HG02973 (cell line): ENCODE measurements at regions not wholly inside any gene's neighbourhood (a gene's known extent, or its start where the extent isn't known, plus 50 kb on each side); places are given as distances from the start of the nearest gene placed in this dataset.

Experiments used
- ATAC-seq: cut with Tn5 transposase; IDR thresholded peaks from one replicate; pipeline ENCODE4 v1.9.1; 2021; ENCODE audit warnings: moderate library complexity; ENCODE audit not compliant: unreplicated experiment

- no peak for ATAC-seq
Measured at GRCh38 chr17:52759864-52760263, 601.4 kb upstream of the CA10 start.

- ATAC-seq = no peak
Measured at GRCh38 chr17:52758481-52758880, 600.0 kb upstream of the CA10 start.

GRCh38 chr17:52756746-52757145 is 598.2 kb upstream of the CA10 start:
- no peak for ATAC-seq

- ATAC-seq = no peak
Measured at GRCh38 chr17:52754838-52755237, 596.3 kb upstream of the CA10 start.

GRCh38 chr17:52751051-52751450 is 592.5 kb upstream of the CA10 start:
- no peak for ATAC-seq

GRCh38 chr17:52744179-52744578 is 585.7 kb upstream of the CA10 start:
- ATAC-seq = no peak

- ATAC-seq = no peak
Measured at GRCh38 chr17:52740006-52740405, 581.5 kb upstream of the CA10 start.

GRCh38 chr17:52738791-52739190 is 580.3 kb upstream of the CA10 start:
- no peak for ATAC-seq

- no peak for ATAC-seq
Measured at GRCh38 chr17:52737071-52737470, 578.6 kb upstream of the CA10 start.

GRCh38 chr17:52732841-52733240 is 574.3 kb upstream of the CA10 start:
- ATAC-seq = no peak

GRCh38 chr17:52724578-52724977 is 566.1 kb upstream of the CA10 start:
- ATAC-seq = no peak

GRCh38 chr17:52721910-52722309 is 563.4 kb upstream of the CA10 start:
- ATAC-seq = no peak

GRCh38 chr17:52710363-52710901 is 551.9 kb upstream of the CA10 start:
- ATAC-seq = no peak

- ATAC-seq = no peak
Measured at GRCh38 chr17:52709724-52710123, 551.2 kb upstream of the CA10 start.

GRCh38 chr17:52696362-52696761 is 537.8 kb upstream of the CA10 start:
- ATAC-seq = no peak

- no peak for ATAC-seq
Measured at GRCh38 chr17:52686140-52686539, 527.6 kb upstream of the CA10 start.

- no peak for ATAC-seq
Measured at GRCh38 chr17:52681480-52681879, 523.0 kb upstream of the CA10 start.

- no peak for ATAC-seq
Measured at GRCh38 chr17:52678211-52678610, 519.7 kb upstream of the CA10 start.

GRCh38 chr17:52674686-52675085 is 516.2 kb upstream of the CA10 start:
- ATAC-seq = no peak

GRCh38 chr17:52673791-52674190 is 515.3 kb upstream of the CA10 start:
- ATAC-seq = no peak

- ATAC-seq = no peak
Measured at GRCh38 chr17:52666264-52666663, 507.8 kb upstream of the CA10 start.

GRCh38 chr17:52660692-52661091 is 502.2 kb upstream of the CA10 start:
- no peak for ATAC-seq

GRCh38 chr17:52653014-52653413 is 494.5 kb upstream of the CA10 start:
- ATAC-seq = no peak

- no peak for ATAC-seq
Measured at GRCh38 chr17:52648995-52649394, 490.5 kb upstream of the CA10 start.
